Activated CD8-positive, alpha-beta T cell treated with anti-CD3 and anti-CD28 coated beads for 36 hours (primary cell): ENCODE measurements at regions not wholly inside any gene's neighbourhood (a gene's known extent, or its start where the extent isn't known, plus 50 kb on each side); places are given as distances from the start of the nearest gene placed in this dataset.

Source experiments
- ATAC-seq: fragments of 200-7000 bp; cut with Tn5 transposase; one replicate; pipeline ENCODE4 v1.10.0; 2021; ENCODE audit warnings: mild to moderate bottlenecking, moderate library complexity
- CTCF ChIA-PET: fragments of 350-600 bp; sonication (Branson Sonifier 250); formaldehyde crosslinking; loops from one replicate; lab custom pipeline; 2021; ENCODE audit warnings: antibody characterized with exemption; lab: Charles Lee
- POLR2A ChIA-PET: fragments of 350-600 bp; sonication (Branson Sonifier 250); formaldehyde crosslinking; loops from one replicate; lab custom pipeline; 2021; ENCODE audit warnings: antibody characterized with exemption; lab: Charles Lee
- DNase-seq: peaks from one replicate; pipeline ENCODE4 v3.0.0-alpha.2; 2020
- H3K27ac Mint-ChIP-seq: one replicate; pipeline ENCODE4 v1.8.0; 2021; ENCODE audit warnings: mild to moderate bottlenecking, mixed read lengths
- H3K27me3 Mint-ChIP-seq: one replicate; pipeline ENCODE4 v1.8.0; 2021; ENCODE audit warnings: mixed read lengths
- H3K36me3 Mint-ChIP-seq: one replicate; pipeline ENCODE4 v1.8.0; 2021; ENCODE audit warnings: low read depth, mixed read lengths
- H3K4me1 Mint-ChIP-seq: one replicate; pipeline ENCODE4 v1.8.0; 2021; ENCODE audit warnings: low read depth, mixed read lengths
- H3K4me3 Mint-ChIP-seq: one replicate; pipeline ENCODE4 v1.8.0; 2021; ENCODE audit warnings: mild to moderate bottlenecking, moderate library complexity, mixed read lengths
- H3K9me3 Mint-ChIP-seq: one replicate; pipeline ENCODE4 v1.8.0; 2021; ENCODE audit warnings: mixed read lengths
- CTCF ChIP-seq: fragments of 200-600 bp; IDR thresholded peaks from one replicate; pipeline ENCODE4 v1.8.0; 2022; ENCODE audit warnings: antibody characterized with exemption, mild to moderate bottlenecking
- intact Hi-C: fragments of 100-400 bp; cut with micrococcal nuclease; formaldehyde crosslinking; loops from one replicate; pipeline ENCODE4 v1.10.0; 2022

DNA sequence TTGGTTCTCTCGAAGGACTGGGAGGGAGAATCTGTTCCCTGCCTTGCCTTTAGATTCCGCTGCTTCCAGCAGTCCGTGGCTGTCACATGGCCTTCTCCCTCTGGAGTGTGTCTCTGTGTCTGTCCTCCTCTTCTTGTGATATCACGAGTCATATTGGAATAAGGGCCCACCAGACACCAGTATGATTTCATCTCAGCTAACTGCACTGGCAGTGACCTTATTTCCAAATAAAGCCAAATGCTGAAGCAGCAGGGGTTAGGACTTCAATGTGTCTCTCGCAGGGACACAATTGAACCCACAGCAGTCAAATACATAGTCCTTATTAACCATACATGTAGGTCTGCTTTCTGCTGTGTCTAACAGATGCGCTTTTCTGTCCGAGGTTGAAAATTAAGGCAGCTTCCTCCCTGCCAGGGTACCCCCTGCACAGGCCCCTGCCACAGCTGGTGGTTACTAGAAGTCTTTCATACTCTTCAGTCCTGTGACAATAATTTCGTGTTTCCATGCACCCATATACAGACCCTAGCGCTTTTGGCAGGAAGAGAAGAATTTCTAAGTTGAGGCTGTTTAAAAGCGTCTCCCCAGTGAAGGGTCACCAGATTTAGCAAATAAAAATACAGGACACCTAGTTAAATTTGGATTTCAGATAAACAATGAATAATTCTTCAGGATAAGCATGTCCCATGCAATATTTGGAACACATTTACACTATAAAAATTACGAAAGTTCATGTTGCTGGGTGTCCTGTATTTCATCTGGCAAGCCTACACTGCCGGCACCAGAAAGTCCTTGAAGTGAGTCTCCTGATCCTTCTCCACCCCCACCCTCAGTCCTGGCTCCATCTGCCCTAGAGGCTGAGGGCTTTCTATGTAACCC, 182.1 kb downstream of the ETS2 start:
- POLR2A ChIA-PET: interaction anchor here (0.9 kb wide), 1 partner anchor 58 kb away, joined by 3 read pairs; no protein-coding TSS in a partner anchor
- peaks cover 34% of the 10 kb centered on the region for H3K4me1 Mint-ChIP-seq
- H3K27ac Mint-ChIP-seq: no peak overlapping the region
- H3K27me3 Mint-ChIP-seq: peaks cover 46% of the 10 kb centered on the region
- CTCF ChIA-PET: no interaction called here
- H3K9me3 Mint-ChIP-seq: peaks cover 4% of the 10 kb centered on the region
- DNase-seq (no peak), ATAC-seq (no peak)
- intact Hi-C loops: no loop called here
- no peak for TF ChIP-seq CTCF
- no peaks in the 10 kb centered on the region for H3K36me3 Mint-ChIP-seq
- no peak overlapping the region for H3K4me3 Mint-ChIP-seq

GRCh38 chr21:38986806-38987632, 181.3 kb downstream of the ETS2 start:
- intact Hi-C loops: no loop called here
- no peak overlapping the region for H3K27ac Mint-ChIP-seq
- ChIA-PET POLR2A (interaction anchor here (0.7 kb wide), 1 partner anchor 179 kb away, joined by 3 read pairs; no protein-coding TSS in a partner anchor), CTCF (no interaction called here)
- no peak overlapping the region for H3K4me3 Mint-ChIP-seq
- TF ChIP-seq CTCF: no peak
- DNase-seq: no peak
- no peak for ATAC-seq
- H3K27me3 Mint-ChIP-seq: peaks cover 48% of the 10 kb centered on the region
- no peaks in the 10 kb centered on the region for H3K36me3 Mint-ChIP-seq
- peaks cover 4% of the 10 kb centered on the region for H3K9me3 Mint-ChIP-seq
- peaks cover 34% of the 10 kb centered on the region for H3K4me1 Mint-ChIP-seq

DNA sequence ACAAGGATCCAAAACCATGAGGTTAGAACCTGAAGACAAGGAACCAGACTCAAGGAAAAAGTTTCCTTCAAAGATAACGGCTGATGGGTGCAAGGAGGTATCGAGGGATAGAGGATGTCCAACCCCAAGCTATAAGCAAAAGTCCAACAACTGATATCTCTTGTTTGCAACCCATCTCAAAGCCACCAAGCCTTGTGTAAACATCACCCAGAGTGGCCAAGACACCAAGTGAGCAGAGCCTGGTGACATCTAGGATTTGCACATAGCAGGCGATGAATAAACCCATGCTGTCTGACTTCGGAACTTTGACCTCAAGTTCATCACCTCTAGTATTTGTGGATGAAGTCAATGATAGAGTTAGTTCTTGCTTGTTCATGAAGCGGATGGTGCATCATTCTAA, 180.7 kb downstream of the ETS2 start:
- intact Hi-C loops: no loop called here
- no peak for ATAC-seq

DNA sequence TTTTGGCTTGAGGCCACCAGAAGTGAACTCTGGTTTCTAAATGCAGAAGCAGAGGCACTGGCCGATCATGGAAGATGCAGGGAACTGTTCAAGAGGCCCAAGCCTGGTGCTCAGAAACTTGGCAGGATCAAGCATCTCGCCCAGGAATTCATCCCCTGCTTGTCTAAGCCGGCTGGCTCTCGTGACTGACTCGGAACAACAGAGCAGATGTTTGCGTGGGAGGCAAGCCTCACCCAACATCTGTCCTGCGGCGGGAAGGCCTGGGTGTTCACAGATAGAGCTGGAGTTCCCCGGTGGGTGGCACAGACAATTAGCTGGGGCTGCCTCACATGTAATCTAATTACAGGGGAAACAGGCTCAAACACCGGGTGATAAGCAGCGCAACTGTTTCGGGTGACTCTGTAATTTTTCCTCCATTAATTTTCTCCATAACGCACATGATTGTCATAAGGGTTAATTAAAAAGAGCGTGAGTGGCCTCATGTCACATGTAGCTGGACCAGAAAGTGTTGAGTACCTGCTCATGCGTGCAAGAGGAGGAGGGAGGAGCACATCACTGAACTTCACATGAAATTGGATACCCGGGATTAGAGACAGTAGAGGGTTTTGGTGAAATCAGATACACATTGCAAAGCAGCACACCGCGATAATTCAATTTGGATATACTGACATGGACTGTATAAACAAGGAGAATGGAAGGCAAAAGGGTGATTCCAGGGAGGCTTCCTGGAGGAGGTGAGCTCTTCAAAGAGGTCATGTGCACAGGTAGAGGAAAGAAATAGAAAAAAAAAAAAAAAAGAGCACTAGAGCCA, 180.0 kb downstream of the ETS2 start:
- DNase-seq (peak; percentile 94), ATAC-seq (peak; percentile 78)
- peak overlapping the region; percentile 66 for H3K4me3 Mint-ChIP-seq
- H3K4me1 Mint-ChIP-seq: peaks cover 37% of the 10 kb centered on the region
- H3K36me3 Mint-ChIP-seq: no peaks in the 10 kb centered on the region
- no peak for TF ChIP-seq CTCF
- H3K27me3 Mint-ChIP-seq: peaks cover 54% of the 10 kb centered on the region
- ChIA-PET POLR2A (interaction anchor here (0.7 kb wide), 1 partner anchor 178 kb away, joined by 3 read pairs; no protein-coding TSS in a partner anchor), CTCF (interaction anchor here (0.6 kb wide), 1 partner anchor 83 kb away, joined by 3 read pairs; no protein-coding TSS in a partner anchor)
- H3K9me3 Mint-ChIP-seq: peaks cover 4% of the 10 kb centered on the region
- H3K27ac Mint-ChIP-seq: peak overlapping the region; percentile 91
- intact Hi-C loops: no loop called here

More for the DNA sequence above, 180.7 kb downstream of the ETS2 start:
- CTCF ChIA-PET: interaction anchor here (0.6 kb wide), 1 partner anchor 82 kb away, joined by 3 read pairs; no protein-coding TSS in a partner anchor
- DNase-seq: no peak
- Mint-ChIP-seq H3K4me1 (peaks cover 36% of the 10 kb centered on the region), H3K27ac (no peak overlapping the region), H3K36me3 (no peaks in the 10 kb centered on the region), H3K4me3 (no peak overlapping the region), H3K27me3 (peaks cover 51% of the 10 kb centered on the region), H3K9me3 (peaks cover 4% of the 10 kb centered on the region)
- POLR2A ChIA-PET: interaction anchor here (0.7 kb wide), 1 partner anchor 179 kb away, joined by 3 read pairs; no protein-coding TSS in a partner anchor
- no peak for TF ChIP-seq CTCF
